ENCODE measurements at regions not wholly inside any gene's neighbourhood (a gene's known extent, or its start where the extent isn't known, plus 50 kb on each side); places are given as distances from the start of the nearest gene placed in this dataset.
A peak's percentile ranks its signal among the peaks of the same experiment; 100 is the strongest.

DNA sequence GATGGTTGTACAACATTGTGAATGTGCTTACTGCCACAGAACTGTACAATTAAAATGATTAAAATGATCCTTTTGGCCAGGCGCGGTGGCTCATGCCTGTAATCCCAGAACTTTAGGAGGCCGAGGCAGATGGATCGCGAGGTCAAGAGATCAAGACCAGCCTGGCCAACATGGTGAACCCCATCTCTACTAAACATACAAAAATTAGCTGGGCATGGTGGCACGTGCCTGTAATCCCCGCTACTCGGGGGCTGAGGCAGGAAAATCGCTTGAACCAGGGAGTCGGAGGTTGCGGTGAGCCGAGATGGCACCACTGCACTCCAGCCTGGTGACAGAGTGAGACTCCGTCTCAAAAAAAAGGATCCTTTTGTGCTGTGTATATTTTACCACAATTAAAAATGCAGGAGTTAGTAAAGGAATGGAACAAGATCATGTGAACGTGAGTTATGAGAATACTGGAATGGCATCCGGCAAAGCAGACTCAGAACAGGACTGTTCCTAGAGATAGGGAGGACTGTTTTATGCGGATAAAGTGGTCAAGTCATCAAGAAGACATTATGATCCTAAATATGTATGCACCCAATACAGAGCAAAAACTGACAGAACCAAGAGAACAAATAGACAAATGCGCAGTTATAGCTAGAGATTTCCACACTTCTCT is 58.0 kb upstream of the CLDN5 start (continued):
- TF ChIP-seq ADNP (tag; IDR thresholded peaks at IDR 0.05): no peak
- no peak for TF ChIP-seq IFI16 (CRISPR knock-in tag; IDR thresholded peaks at IDR 0.05)
- no peak for TF ChIP-seq ZNF253 (CRISPR knock-in tag; conservative IDR thresholded peaks at IDR 0.05)
- TF ChIP-seq TBL1XR1 (IDR thresholded peaks at IDR 0.05; ENCODE audit: low read length in 2 of 2): no peak
- no peak for TF ChIP-seq CTBP1 (IDR thresholded peaks at IDR 0.05; ENCODE audit: borderline replicate concordance)
- TF ChIP-seq TRIM28 (IDR thresholded peaks at IDR 0.05): no peak
- TF ChIP-seq, protein P1, sequence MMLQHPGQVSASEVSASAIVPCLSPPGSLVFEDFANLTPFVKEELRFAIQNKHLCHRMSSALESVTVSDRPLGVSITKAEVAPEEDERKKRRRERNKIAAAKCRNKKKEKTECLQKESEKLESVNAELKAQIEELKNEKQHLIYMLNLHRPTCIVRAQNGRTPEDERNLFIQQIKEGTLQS (IDR thresholded peaks at IDR 0.05): no peak
- TF ChIP-seq, protein P1 (CRISPR knock-in tag; conservative IDR thresholded peaks at IDR 0.05): no peak; the same call in 1 of the 2 replicates
- no peak for TF ChIP-seq ESRRB (CRISPR knock-in tag; IDR thresholded peaks at IDR 0.05; ENCODE audit: borderline replicate concordance)
- TF ChIP-seq MEF2D (tag; conservative IDR thresholded peaks at IDR 0.05; ENCODE audit: low read depth): no peak
- no peak for TF ChIP-seq MAFF (IDR thresholded peaks at IDR 0.05; ENCODE audit: low read length)
- TF ChIP-seq SREBF2 (CRISPR knock-in tag; IDR thresholded peaks at IDR 0.05): no peak
- no peak for TF ChIP-seq NFXL1 (CRISPR knock-in tag; IDR thresholded peaks at IDR 0.05)
- TF ChIP-seq, protein P2, sequence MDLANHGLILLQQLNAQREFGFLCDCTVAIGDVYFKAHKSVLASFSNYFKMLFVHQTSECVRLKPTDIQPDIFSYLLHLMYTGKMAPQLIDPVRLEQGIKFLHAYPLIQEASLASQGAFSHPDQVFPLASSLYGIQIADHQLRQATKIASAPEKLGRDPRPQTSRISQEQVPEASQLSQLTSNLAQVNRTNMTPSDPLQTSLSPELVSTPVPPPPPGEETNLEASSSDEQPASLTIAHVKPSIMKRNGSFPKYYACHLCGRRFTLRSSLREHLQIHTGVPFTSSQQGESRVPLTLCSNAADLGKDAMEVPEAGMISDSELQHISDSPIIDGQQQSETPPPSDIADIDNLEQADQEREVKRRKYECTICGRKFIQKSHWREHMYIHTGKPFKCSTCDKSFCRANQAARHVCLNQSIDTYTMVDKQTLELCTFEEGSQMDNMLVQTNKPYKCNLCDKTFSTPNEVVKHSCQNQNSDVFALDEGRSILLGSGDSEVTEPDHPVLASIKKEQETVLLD (IDR thresholded peaks at IDR 0.05): no peak
- no peak for TF ChIP-seq KHSRP (IDR thresholded peaks at IDR 0.05)
- no peak for TF ChIP-seq HMG20A (CRISPR knock-in tag; conservative IDR thresholded peaks at IDR 0.05)
- TF ChIP-seq, protein P3, sequence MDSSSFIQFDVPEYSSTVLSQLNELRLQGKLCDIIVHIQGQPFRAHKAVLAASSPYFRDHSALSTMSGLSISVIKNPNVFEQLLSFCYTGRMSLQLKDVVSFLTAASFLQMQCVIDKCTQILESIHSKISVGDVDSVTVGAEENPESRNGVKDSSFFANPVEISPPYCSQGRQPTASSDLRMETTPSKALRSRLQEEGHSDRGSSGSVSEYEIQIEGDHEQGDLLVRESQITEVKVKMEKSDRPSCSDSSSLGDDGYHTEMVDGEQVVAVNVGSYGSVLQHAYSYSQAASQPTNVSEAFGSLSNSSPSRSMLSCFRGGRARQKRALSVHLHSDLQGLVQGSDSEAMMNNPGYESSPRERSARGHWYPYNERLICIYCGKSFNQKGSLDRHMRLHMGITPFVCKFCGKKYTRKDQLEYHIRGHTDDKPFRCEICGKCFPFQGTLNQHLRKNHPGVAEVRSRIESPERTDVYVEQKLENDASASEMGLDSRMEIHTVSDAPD (CRISPR knock-in tag; IDR thresholded peaks at IDR 0.05): no peak
- TF ChIP-seq ZNF589 (CRISPR knock-in tag; IDR thresholded peaks at IDR 0.05; ENCODE audit: low read depth): no peak
- TF ChIP-seq PHB2 (IDR thresholded peaks at IDR 0.05; ENCODE audit: low read depth): no peak; the same call in 1 of the 2 replicates
- peak; percentile 92 for TF ChIP-seq ARID1B (IDR thresholded peaks at IDR 0.05)
- TF ChIP-seq PHTF2 (CRISPR knock-in tag; IDR thresholded peaks at IDR 0.05): no peak
- TF ChIP-seq ARID2 (IDR thresholded peaks at IDR 0.05): no peak
- TF ChIP-seq ZNF324 (CRISPR knock-in tag; IDR thresholded peaks at IDR 0.05): no peak
- no peak for TF ChIP-seq STAT5B (CRISPR knock-in tag; IDR thresholded peaks at IDR 0.05)
- TF ChIP-seq, protein P4, sequence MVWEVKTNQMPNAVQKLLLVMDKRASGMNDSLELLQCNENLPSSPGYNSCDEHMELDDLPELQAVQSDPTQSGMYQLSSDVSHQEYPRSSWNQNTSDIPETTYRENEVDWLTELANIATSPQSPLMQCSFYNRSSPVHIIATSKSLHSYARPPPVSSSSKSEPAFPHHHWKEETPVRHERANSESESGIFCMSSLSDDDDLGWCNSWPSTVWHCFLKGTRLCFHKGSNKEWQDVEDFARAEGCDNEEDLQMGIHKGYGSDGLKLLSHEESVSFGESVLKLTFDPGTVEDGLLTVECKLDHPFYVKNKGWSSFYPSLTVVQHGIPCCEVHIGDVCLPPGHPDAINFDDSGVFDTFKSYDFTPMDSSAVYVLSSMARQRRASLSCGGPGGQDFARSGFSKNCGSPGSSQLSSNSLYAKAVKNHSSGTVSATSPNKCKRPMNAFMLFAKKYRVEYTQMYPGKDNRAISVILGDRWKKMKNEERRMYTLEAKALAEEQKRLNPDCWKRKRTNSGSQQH (CRISPR knock-in tag; IDR thresholded peaks at IDR 0.05): no peak
- TF ChIP-seq SMARCC2 (IDR thresholded peaks at IDR 0.05; ENCODE audit: low read depth): no peak
- TF ChIP-seq ELF4 (CRISPR knock-in tag; IDR thresholded peaks at IDR 0.05): no peak
- TF ChIP-seq ZNF165 (CRISPR knock-in tag; IDR thresholded peaks at IDR 0.05; ENCODE audit: borderline replicate concordance): no peak
- no peak for TF ChIP-seq ZNF134 (CRISPR knock-in tag; conservative IDR thresholded peaks at IDR 0.05)
